Neural progenitor cell (in vitro differentiated cells): ENCODE measurements at regions not wholly inside any gene's neighbourhood (a gene's known extent, or its start where the extent isn't known, plus 50 kb on each side); places are given as distances from the start of the nearest gene placed in this dataset.

Source experiments
- EZH2phosphoT487 ChIP-seq: fragments of 200-600 bp; sonication (generic); IDR thresholded peaks from 2 replicates; pipeline ENCODE4 v1.6.1; 2017; ENCODE audit warnings: antibody characterized with exemption
- TF ChIP-seq, protein P1 (sequence below): fragments of 200-600 bp; sonication (generic); IDR thresholded peaks from 2 replicates; pipeline ENCODE4 v1.5.1; 2017; ENCODE audit warnings: antibody characterized with exemption, mild to moderate bottlenecking

GRCh38 chrX:98071331-98071730 is 1187.6 kb downstream of the RPA4 start:
- TF ChIP-seq, protein P1, sequence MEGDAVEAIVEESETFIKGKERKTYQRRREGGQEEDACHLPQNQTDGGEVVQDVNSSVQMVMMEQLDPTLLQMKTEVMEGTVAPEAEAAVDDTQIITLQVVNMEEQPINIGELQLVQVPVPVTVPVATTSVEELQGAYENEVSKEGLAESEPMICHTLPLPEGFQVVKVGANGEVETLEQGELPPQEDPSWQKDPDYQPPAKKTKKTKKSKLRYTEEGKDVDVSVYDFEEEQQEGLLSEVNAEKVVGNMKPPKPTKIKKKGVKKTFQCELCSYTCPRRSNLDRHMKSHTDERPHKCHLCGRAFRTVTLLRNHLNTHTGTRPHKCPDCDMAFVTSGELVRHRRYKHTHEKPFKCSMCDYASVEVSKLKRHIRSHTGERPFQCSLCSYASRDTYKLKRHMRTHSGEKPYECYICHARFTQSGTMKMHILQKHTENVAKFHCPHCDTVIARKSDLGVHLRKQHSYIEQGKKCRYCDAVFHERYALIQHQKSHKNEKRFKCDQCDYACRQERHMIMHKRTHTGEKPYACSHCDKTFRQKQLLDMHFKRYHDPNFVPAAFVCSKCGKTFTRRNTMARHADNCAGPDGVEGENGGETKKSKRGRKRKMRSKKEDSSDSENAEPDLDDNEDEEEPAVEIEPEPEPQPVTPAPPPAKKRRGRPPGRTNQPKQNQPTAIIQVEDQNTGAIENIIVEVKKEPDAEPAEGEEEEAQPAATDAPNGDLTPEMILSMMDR: no peak
- no peak for TF ChIP-seq EZH2phosphoT487
